ENCODE measurements at regions not wholly inside any gene's neighbourhood (a gene's known extent, or its start where the extent isn't known, plus 50 kb on each side); places are given as distances from the start of the nearest gene placed in this dataset.

DNA sequence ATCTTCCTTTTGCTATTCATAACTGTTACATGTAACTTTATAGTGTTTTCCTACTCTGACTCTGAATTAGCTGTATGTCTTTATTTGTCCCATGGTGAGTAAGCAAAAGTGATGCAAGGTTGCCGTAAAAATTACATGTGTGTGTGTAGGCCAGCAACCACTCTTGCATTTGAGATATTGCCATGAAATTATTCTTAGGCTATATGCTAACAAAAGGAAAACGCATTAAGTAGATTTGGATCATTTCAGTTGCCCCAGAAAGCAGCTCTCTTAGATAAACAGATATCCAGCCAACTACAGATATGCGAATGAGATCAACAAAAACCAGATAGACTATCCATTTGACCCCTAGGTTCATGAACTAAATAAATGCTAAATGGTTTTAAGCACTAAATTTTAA is 73.6 kb downstream of the CYLC2 start:
- Histone ChIP-seq H3K9me3 (no peaks in the 10 kb centered on the region), H3K9ac (no peak overlapping the region), H3K36me3 (no peaks in the 10 kb centered on the region), H3K4me3 (no peak overlapping the region), H3K27me3 (no peaks in the 10 kb centered on the region), H3K27ac (no peak overlapping the region), H4K20me1 (no peaks in the 10 kb centered on the region), H3K4me2 (no peak overlapping the region), H3K4me1 (no peaks in the 10 kb centered on the region)
- TF ChIP-seq Cebpa-rat (IDR thresholded peaks at IDR 0.05), result no peak

DNA sequence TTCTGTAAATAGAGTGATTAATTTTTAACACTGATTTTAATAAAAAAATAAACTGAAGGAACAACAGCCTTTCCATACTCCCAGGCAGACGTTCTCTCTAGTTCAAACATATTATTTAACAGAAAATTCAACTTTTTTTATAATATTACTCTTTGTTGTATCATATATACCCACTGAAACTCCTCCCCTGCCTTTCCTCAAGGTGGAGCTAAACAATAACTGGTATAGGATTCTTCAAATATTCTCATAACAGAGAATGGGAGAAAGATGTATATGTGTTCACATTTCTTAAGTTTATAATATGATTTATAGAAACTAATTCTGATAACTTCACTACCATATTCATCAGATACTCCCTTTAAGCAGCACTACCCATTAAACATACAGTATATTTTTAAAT is 83.4 kb downstream of the CYLC2 start:
- no peaks in the 10 kb centered on the region for H3K27me3 ChIP-seq
- H3K27ac ChIP-seq, result no peak overlapping the region
- no peak overlapping the region for H3K4me2 ChIP-seq
- H3K4me1 ChIP-seq, result no peaks in the 10 kb centered on the region
- H3K36me3 ChIP-seq, result no peaks in the 10 kb centered on the region
- H3K9ac ChIP-seq, result no peak overlapping the region
- no peaks in the 10 kb centered on the region for H3K9me3 ChIP-seq
- no peak for TF ChIP-seq Cebpa-rat (IDR thresholded peaks at IDR 0.05)
- H3K4me3 ChIP-seq, result no peak overlapping the region
- no peaks in the 10 kb centered on the region for H4K20me1 ChIP-seq

DNA sequence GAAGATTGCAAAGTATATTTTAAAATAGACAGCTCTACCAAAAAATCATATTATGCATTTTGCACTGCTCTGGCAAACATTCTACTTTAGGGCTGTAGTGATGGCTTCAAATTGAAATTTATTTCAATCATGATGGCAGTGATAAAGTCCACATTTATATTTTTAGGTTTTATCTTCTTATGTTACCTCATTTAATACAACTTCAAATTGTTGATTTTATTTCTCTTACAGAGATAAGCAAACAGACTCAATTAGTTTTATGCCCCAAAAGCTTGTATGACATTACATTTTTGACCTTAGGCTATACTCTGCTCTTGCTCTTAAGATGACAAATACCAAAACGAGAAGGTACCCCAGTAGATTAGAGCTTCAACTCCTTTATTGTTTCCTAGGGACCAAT is 87.4 kb downstream of the CYLC2 start:
- Histone ChIP-seq H3K9ac (no peak overlapping the region), H3K4me3 (no peak overlapping the region), H3K4me2 (no peak overlapping the region), H4K20me1 (no peaks in the 10 kb centered on the region), H3K27ac (no peak overlapping the region), H3K27me3 (no peaks in the 10 kb centered on the region), H3K36me3 (no peaks in the 10 kb centered on the region), H3K4me1 (no peaks in the 10 kb centered on the region), H3K9me3 (no peaks in the 10 kb centered on the region)
- TF ChIP-seq Cebpa-rat (IDR thresholded peaks at IDR 0.05), result no peak

DNA sequence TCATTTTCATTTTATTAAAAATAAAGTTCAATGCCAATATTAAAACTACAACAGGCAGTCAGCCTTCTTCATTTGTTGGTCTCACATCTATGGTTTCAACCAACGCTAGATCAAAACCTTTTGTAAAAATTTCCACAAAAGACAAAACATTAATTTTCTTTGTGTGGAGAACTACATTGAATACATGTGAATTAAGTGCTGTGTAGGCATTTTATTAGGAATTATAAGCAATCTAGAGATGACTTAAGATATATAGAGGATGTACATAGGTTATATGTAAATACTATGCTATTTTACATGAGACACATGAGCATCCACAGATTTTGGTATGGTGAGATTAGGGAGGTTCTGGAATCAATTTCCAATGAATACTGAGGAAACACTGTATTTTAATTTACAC is 94.2 kb downstream of the CYLC2 start:
- no peak overlapping the region for H3K9ac ChIP-seq
- no peak overlapping the region for H3K27ac ChIP-seq
- H3K36me3 ChIP-seq, result no peaks in the 10 kb centered on the region
- H3K4me3 ChIP-seq, result no peak overlapping the region
- no peak for TF ChIP-seq Cebpa-rat (IDR thresholded peaks at IDR 0.05)
- H3K27me3 ChIP-seq, result no peaks in the 10 kb centered on the region
- H3K4me2 ChIP-seq, result no peak overlapping the region
- no peaks in the 10 kb centered on the region for H3K9me3 ChIP-seq
- no peaks in the 10 kb centered on the region for H4K20me1 ChIP-seq
- H3K4me1 ChIP-seq, result no peaks in the 10 kb centered on the region

DNA sequence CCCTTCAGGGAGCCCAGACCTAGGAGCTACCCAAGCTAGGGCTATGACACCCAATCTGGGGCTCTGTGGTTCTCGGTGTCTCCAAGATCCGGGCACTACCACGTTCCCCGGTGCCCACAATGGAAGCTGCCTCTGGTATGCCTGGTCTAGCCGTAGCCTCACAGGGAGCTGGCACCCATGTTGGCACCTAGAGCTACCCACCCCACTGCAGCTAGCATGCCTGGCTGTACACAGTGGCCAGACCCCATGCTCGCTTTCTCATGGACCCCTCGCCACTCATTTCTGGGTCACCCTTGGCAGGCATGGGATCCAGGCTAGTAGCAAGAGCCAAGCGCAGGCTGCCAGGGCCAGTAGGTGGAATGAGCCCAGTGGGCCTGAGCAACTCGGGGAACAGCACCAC is 109.0 kb downstream of the CYLC2 start:
- Histone ChIP-seq H3K4me2 (no peak overlapping the region), H3K9me3 (no peaks in the 10 kb centered on the region), H4K20me1 (no peaks in the 10 kb centered on the region), H3K9ac (no peak overlapping the region), H3K27ac (no peak overlapping the region), H3K4me3 (no peak overlapping the region), H3K27me3 (no peaks in the 10 kb centered on the region), H3K4me1 (no peaks in the 10 kb centered on the region), H3K36me3 (no peaks in the 10 kb centered on the region)
- no peak for TF ChIP-seq Cebpa-rat (IDR thresholded peaks at IDR 0.05)

DNA sequence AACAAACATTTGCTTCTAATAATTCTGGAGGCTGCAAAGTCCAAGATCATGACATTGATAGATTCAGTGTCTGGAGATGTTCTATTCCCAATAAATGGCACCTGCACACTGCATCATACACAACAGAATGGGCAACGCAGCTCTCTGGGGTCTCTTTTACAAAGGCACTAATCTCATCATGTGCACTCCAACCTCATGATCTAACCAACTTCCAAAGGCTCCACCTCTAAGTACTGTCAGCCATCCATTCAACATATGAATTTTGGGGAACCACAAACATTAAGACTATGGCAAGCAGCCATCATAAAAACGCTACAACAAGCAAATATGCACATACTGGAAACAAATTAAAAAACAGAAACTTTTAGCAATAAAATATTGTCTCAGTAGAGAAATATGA is 121.1 kb downstream of the CYLC2 start:
- Histone ChIP-seq H3K4me2 (no peak overlapping the region), H3K4me3 (no peak overlapping the region), H3K4me1 (no peaks in the 10 kb centered on the region), H3K36me3 (no peaks in the 10 kb centered on the region), H3K9ac (no peak overlapping the region), H3K27me3 (no peaks in the 10 kb centered on the region), H3K27ac (no peak overlapping the region), H3K9me3 (no peaks in the 10 kb centered on the region), H4K20me1 (no peaks in the 10 kb centered on the region)
- TF ChIP-seq Cebpa-rat (IDR thresholded peaks at IDR 0.05), result no peak

DNA sequence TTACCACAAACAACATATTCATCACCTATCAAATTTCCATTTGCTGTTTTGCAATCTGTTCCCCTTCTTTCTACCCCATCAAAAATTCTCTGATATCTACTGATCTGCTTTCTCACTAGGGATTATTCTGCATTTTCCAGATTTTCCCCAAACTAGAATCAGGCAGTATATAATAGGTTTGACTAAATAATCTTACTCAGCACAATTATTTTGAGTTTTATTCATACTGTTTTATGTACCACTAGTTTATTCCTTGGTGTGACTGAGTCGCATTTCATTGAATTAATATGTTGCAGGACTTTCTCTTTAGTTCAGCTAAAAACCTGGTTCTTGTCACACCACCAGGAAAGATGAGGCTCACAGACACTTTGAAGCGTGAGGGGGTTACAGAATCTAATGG is 131.4 kb downstream of the CYLC2 start:
- H3K9ac ChIP-seq, result no peak overlapping the region
- H3K27ac ChIP-seq, result no peak overlapping the region
- no peak for TF ChIP-seq Cebpa-rat (IDR thresholded peaks at IDR 0.05)
- no peak overlapping the region for H3K4me2 ChIP-seq
- no peaks in the 10 kb centered on the region for H4K20me1 ChIP-seq
- no peaks in the 10 kb centered on the region for H3K36me3 ChIP-seq
- no peaks in the 10 kb centered on the region for H3K4me1 ChIP-seq
- H3K4me3 ChIP-seq, result no peak overlapping the region
- 0 out of 2 replicates have a peak, but pooled peaks cover under 1% of the 10 kb centered on the region for H3K9me3 ChIP-seq
- H3K27me3 ChIP-seq, result no peaks in the 10 kb centered on the region

DNA sequence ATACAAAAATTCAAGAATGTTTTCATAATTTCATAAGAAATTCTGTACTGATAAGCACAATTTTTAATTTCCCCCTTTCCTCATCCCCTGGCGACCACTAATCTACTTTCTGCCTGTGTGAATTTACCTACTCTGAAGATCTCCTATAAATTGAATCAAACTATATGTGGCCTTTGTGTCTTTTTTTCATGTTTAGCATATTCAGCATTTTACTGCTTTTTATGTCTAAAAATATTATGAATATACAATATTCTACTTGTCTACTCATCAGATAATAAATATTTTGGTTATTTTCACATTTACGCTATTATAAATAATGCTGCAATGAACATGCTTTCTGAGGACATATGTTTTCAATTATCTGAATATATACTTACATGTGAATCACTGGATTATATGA is 144.8 kb downstream of the CYLC2 start:
- no peak overlapping the region for H3K27ac ChIP-seq
- no peaks in the 10 kb centered on the region for H3K36me3 ChIP-seq
- no peak overlapping the region for H3K4me3 ChIP-seq
- TF ChIP-seq Cebpa-rat (IDR thresholded peaks at IDR 0.05), result no peak
- no peak overlapping the region for H3K4me2 ChIP-seq
- no peak overlapping the region for H3K9ac ChIP-seq
- no peaks in the 10 kb centered on the region for H3K9me3 ChIP-seq
- no peaks in the 10 kb centered on the region for H3K27me3 ChIP-seq
- H3K4me1 ChIP-seq, result no peaks in the 10 kb centered on the region
- no peaks in the 10 kb centered on the region for H4K20me1 ChIP-seq

DNA sequence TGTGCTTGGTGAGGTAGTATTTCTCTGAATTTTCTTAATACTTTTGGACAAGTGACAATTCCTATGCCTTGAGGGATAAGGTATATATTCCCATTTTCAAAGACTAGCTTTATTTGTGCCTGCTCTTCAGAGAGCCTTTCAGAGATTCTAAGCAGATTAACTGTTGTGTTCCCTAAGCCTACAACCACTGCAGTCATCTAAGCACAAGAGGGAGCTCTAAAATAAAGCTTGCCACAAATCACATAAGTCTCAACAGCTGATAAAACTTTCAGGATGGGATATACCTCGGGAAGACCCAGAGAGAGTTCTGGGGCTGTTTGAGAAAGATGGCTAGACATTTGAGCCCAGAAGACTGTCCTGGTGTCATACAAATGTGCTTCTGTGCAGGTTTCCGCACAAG is 157.3 kb downstream of the CYLC2 start:
- H3K36me3 ChIP-seq, result no peaks in the 10 kb centered on the region
- TF ChIP-seq Cebpa-rat (IDR thresholded peaks at IDR 0.05), result no peak

DNA sequence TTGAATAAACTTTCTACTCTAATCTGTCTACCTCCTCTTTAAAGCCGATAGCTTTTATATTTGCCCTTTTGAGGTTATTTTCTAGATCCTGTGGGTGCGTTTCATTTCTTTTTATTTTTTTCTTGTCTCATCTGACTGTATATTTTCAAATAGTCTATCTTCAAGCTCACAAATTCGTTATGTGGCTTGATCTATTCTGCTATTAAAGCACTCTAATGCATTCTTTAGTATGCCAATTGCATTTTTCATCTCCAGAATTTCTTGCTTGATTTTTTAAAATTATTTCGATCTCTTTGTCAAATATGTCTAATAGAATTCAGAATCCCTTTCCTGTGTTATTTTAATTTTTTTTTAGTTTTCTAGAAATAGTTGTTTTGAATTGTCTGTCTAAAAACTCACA is 172.4 kb downstream of the CYLC2 start:
- Histone ChIP-seq H3K9ac (no peak overlapping the region), H4K20me1 (no peaks in the 10 kb centered on the region), H3K4me2 (no peak overlapping the region), H3K27me3 (no peaks in the 10 kb centered on the region), H3K4me3 (no peak overlapping the region), H3K4me1 (no peaks in the 10 kb centered on the region), H3K27ac (no peak overlapping the region), H3K36me3 (no peaks in the 10 kb centered on the region), H3K9me3 (peaks cover 4% of the 10 kb centered on the region)
- TF ChIP-seq Cebpa-rat (IDR thresholded peaks at IDR 0.05), result no peak

More for the DNA sequence above, 157.3 kb downstream of the CYLC2 start:
- no peak overlapping the region for H3K9ac ChIP-seq
- no peaks in the 10 kb centered on the region for H4K20me1 ChIP-seq
- H3K4me2 ChIP-seq, result no peak overlapping the region
- H3K27me3 ChIP-seq, result no peaks in the 10 kb centered on the region
- H3K4me1 ChIP-seq, result peaks cover 11% of the 10 kb centered on the region; the same call in 1 of the 2 replicates
- no peak overlapping the region for H3K4me3 ChIP-seq
- H3K27ac ChIP-seq, result no peak overlapping the region
- peaks cover 8% of the 10 kb centered on the region for H3K9me3 ChIP-seq

DNA sequence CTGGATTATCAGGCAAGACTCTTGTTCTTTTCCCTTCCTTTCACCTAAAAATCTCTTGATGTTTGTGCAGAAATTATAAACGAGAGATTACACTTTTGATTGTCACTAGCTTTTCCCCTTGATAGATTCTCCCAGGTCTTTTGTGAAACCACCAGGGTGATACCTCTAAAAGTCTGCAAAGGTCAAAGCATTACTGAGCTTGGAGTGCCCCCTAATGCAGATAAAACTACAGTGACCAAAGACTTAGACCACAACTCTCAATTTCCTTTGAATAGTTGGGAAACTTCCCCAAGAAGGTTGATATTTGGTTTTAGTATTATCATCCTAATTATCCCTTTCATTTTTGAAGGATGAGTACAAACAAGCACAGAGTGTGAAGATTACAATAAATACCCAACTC is 173.1 kb downstream of the CYLC2 start:
- Histone ChIP-seq H3K27me3 (no peaks in the 10 kb centered on the region), H3K36me3 (no peaks in the 10 kb centered on the region), H3K4me3 (no peak overlapping the region), H3K9ac (no peak overlapping the region), H3K27ac (no peak overlapping the region), H3K4me2 (no peak overlapping the region), H4K20me1 (no peaks in the 10 kb centered on the region), H3K9me3 (peaks cover 4% of the 10 kb centered on the region), H3K4me1 (no peaks in the 10 kb centered on the region)
- no peak for TF ChIP-seq Cebpa-rat (IDR thresholded peaks at IDR 0.05)

Measured in BLaER1 (cell line).